ENCODE measurements at regions not wholly inside any gene's neighbourhood (a gene's known extent, or its start where the extent isn't known, plus 50 kb on each side); places are given as distances from the start of the nearest gene placed in this dataset.

GRCh38 chr2:43070030-43070429 is 156.4 kb downstream of the ZFP36L2 start:
- no peak overlapping the region for H3K4me3 ChIP-seq
- CTCF ChIA-PET, result no interaction called here
- SMC1A ChIA-PET (ENCODE audit: uncharacterized antibody, unreplicated experiment), result interaction anchor here (0.6 kb wide), 1 partner anchor 415 kb away, joined by 3 read pairs; no protein-coding TSS in a partner anchor
- H4K20me1 ChIP-seq (ENCODE audit: control insufficient read depth, insufficient read depth), result no peaks in the 10 kb centered on the region; the same call in none of the 2 replicates
- RAD21 ChIA-PET (ENCODE audit: unreplicated experiment), result no interaction called here
- ATAC-seq (no peak; the same call in 2 of the 3 replicates), DNase-seq (ENCODE audit: low read depth, low spot score) (no peak), FAIRE-seq (no peak)
- WGBS (ENCODE audit: insufficient coverage, insufficient replicate concordance, low lambda C conversion rate, missing lambda C conversion rate), result 54% methylated on average over 3 of the region's 3 CpGs
- H3K27me3 ChIP-seq (replicated peaks in 1 of 2; ENCODE audit: control insufficient read depth in 2 of 2, insufficient read depth in 2 of 2, low read length in 1 of 2), result no peaks in the 10 kb centered on the region
- TF ChIP-seq PAX5 (IDR thresholded peaks at IDR 0.05; ENCODE audit: borderline replicate concordance, low read depth, low read length), result no peak
- TF ChIP-seq RFX5 (IDR thresholded peaks at IDR 0.05; ENCODE audit: low read depth, low read length), result no peak
- no peak for TF ChIP-seq RB1 (IDR thresholded peaks at IDR 0.05; ENCODE audit: borderline replicate concordance)
- no peak for TF ChIP-seq SMC3 (IDR thresholded peaks at IDR 0.05; ENCODE audit: borderline replicate concordance, low read length)
- TF ChIP-seq POLR2A (IDR thresholded peaks at IDR 0.05; ENCODE audit: low read depth, low read length), result no peak
- no peak for TF ChIP-seq SIN3A (IDR thresholded peaks at IDR 0.05; ENCODE audit: low read depth, low read length)
- TF ChIP-seq REST (IDR thresholded peaks at IDR 0.05; ENCODE audit: low read depth, low read length), result no peak
- no peak for TF ChIP-seq LARP7 (IDR thresholded peaks at IDR 0.05)
- TF ChIP-seq IRF3 (IDR thresholded peaks at IDR 0.05), result no peak
- no peak for TF ChIP-seq POU2F2 (IDR thresholded peaks at IDR 0.05; ENCODE audit: borderline replicate concordance, low read depth, low read length)
- TF ChIP-seq EGR1 (IDR thresholded peaks at IDR 0.05; ENCODE audit: borderline replicate concordance in 1 of 2, low read depth in 2 of 2, low read length in 2 of 2), result no peak
- no peak for TF ChIP-seq NFXL1 (IDR thresholded peaks at IDR 0.05; ENCODE audit: borderline replicate concordance)
- no peak for TF ChIP-seq ZNF687 (IDR thresholded peaks at IDR 0.05)
- no peak for TF ChIP-seq ETV6 (conservative IDR thresholded peaks at IDR 0.05 in 1 of 2, IDR thresholded peaks at IDR 0.05 in 1 of 2; ENCODE audit: borderline replicate concordance in 1 of 2, low read depth in 1 of 2)
- no peak for TF ChIP-seq USF1 (IDR thresholded peaks at IDR 0.05; ENCODE audit: borderline replicate concordance, extremely low read length, insufficient read depth, low read depth, low read length)
- intact Hi-C loops (cut with micrococcal nuclease; ENCODE audit: unreplicated experiment), result no loop called here
- no peaks in the 10 kb centered on the region for H3K79me2 ChIP-seq (ENCODE audit: control insufficient read depth, insufficient read depth, low read length)
- in situ Hi-C loops (cut with MboI), result no loop called here
- H3K4me1 ChIP-seq (ENCODE audit: control insufficient read depth, insufficient read depth, low read length), result no peaks in the 10 kb centered on the region
- H2AFZ ChIP-seq (ENCODE audit: control insufficient read depth, low read depth, low read length), result no peak overlapping the region
- H3K36me3 ChIP-seq (ENCODE audit: control insufficient read depth in 2 of 2, insufficient read depth in 2 of 2, low read length in 1 of 2), result no peaks in the 10 kb centered on the region
- H3K4me2 ChIP-seq (ENCODE audit: control insufficient read depth, insufficient read depth), result no peak overlapping the region
- POLR2A ChIA-PET, result no interaction called here
- no peaks in the 10 kb centered on the region for H3K9me3 ChIP-seq (replicated peaks; ENCODE audit: control insufficient read depth, insufficient read depth, low read length)
- BruUV-seq (replicated peaks), result no TSS peak
- no peak overlapping the region for H3K9ac ChIP-seq (ENCODE audit: control insufficient read depth, insufficient read depth, low read length)
- no peak overlapping the region for H3K27ac ChIP-seq (ENCODE audit: control insufficient read depth, insufficient read depth)
